IMR-90 (cell line): ENCODE measurements at regions not wholly inside any gene's neighbourhood (a gene's known extent, or its start where the extent isn't known, plus 50 kb on each side); places are given as distances from the start of the nearest gene placed in this dataset.

Source experiments
- ATAC-seq: fragments of 200-7000 bp; cut with Tn5 transposase; 2 replicates; pipeline ENCODE4 v1.9.1; 2020; ENCODE audit warnings: low read depth, mild to moderate bottlenecking, moderate library complexity
- BruUV-seq: library from RNA; stranded (reverse); fragments of 400-500 nt; replicated peaks from 2 replicates; lab custom pipeline; 2021; lab: Mats Ljungman, UMichigan
- CTCF ChIA-PET: fragments of 300-600 bp; formaldehyde crosslinking; extraction: SDS; loops from one replicate; lab custom pipeline; 2021; ENCODE audit warnings: antibody characterized with exemption; lab: Yijun Ruan, JAX
- POLR2A ChIA-PET: fragments of 300-600 bp; sonication (Branson Sonifier 250); formaldehyde crosslinking; loops from one replicate; lab custom pipeline; 2022; ENCODE audit warnings: antibody characterized with exemption; ENCODE audit not compliant: unreplicated experiment; lab: Charles Lee
- DNase-seq: peaks from one replicate; pipeline ENCODE4 v3.0.0; 2013
- H2AFZ ChIP-seq: replicated peaks from 2 replicates; pipeline ENCODE3; 2013; ENCODE audit warnings: low read length, mild to moderate bottlenecking; ENCODE audit not compliant: poor library complexity
- H2AK5ac ChIP-seq: 2 replicates; pipeline ENCODE4 v1.6.1; 2013; ENCODE audit warnings: low read depth, low read length, inconsistent platforms
- H2AK9ac ChIP-seq: replicated peaks from 2 replicates; pipeline ENCODE3; 2013; ENCODE audit warnings: mild to moderate bottlenecking, low read depth, low read length, moderate library complexity; ENCODE audit not compliant: poor library complexity
- H2BK120ac ChIP-seq: 2 replicates; pipeline ENCODE4 v1.6.1; 2013; ENCODE audit warnings: low read depth, low read length, inconsistent platforms
- H2BK15ac ChIP-seq: 3 replicates; pipeline ENCODE4 v1.6.1; 2013; ENCODE audit warnings: low read depth, low read length, inconsistent platforms
- H2BK20ac ChIP-seq: 2 replicates; pipeline ENCODE4 v1.6.1; 2013; ENCODE audit warnings: low read depth, mild to moderate bottlenecking, inconsistent platforms, low read length, moderate library complexity
- H2BK5ac ChIP-seq: 2 replicates; pipeline ENCODE4 v1.6.1; 2013; ENCODE audit warnings: mild to moderate bottlenecking, low read depth, low read length, inconsistent platforms; ENCODE audit not compliant: poor library complexity, severe bottlenecking
- H3K14ac ChIP-seq: replicated peaks from 2 replicates; pipeline ENCODE4 v1.6.1; 2013; ENCODE audit warnings: low read depth, low read length, inconsistent platforms
- H3K18ac ChIP-seq: 2 replicates; pipeline ENCODE4 v1.6.1; 2013; ENCODE audit warnings: low read depth, low read length, control low read depth
- H3K23ac ChIP-seq: 2 replicates; pipeline ENCODE4 v1.6.1; 2013; ENCODE audit warnings: low read depth, low read length, inconsistent platforms
- H3K27ac ChIP-seq: 2 replicates; pipeline ENCODE4 v1.5.1; 2013; ENCODE audit warnings: mild to moderate bottlenecking, control low read depth, low read length; ENCODE audit not compliant: insufficient read depth
- H3K27me3 ChIP-seq: 2 replicates; pipeline ENCODE4 v1.6.1; 2013; ENCODE audit warnings: low read length; ENCODE audit not compliant: control insufficient read depth, insufficient read depth
- H3K36me3 ChIP-seq: 2 replicates; pipeline ENCODE4 v1.6.1; 2013; ENCODE audit warnings: low read length, mixed read lengths; ENCODE audit not compliant: control insufficient read depth, insufficient read depth
- H3K4ac ChIP-seq: 2 replicates; pipeline ENCODE4 v1.6.1; 2013; ENCODE audit warnings: low read depth, low read length, inconsistent platforms
- H3K4me1 ChIP-seq: 2 replicates; pipeline ENCODE4 v1.6.1; 2013; ENCODE audit warnings: low read length, mixed read lengths; ENCODE audit not compliant: control insufficient read depth, insufficient read depth
- H3K4me2 ChIP-seq: 2 replicates; pipeline ENCODE4 v1.6.1; 2013; ENCODE audit warnings: low read depth, mild to moderate bottlenecking, control low read depth, low read length, moderate library complexity
- H3K4me3 ChIP-seq: 2 replicates; pipeline ENCODE4 v1.5.1; 2013; ENCODE audit warnings: low read depth, mild to moderate bottlenecking, control low read depth, low read length, moderate library complexity; ENCODE audit not compliant: insufficient read depth
- H3K56ac ChIP-seq: 2 replicates; pipeline ENCODE4 v1.6.1; 2013; ENCODE audit warnings: low read length, inconsistent platforms; ENCODE audit not compliant: insufficient read depth; ENCODE audit errors: extremely low read depth
- H3K79me1 ChIP-seq, 2 experiments: 2 replicates each; pipeline ENCODE4 v1.6.1; 2013; ENCODE audit warnings: low read length in 2 of 2, inconsistent platforms in 1 of 2, low read depth in 1 of 2
- H3K9ac ChIP-seq: 2 replicates; pipeline ENCODE4 v1.6.1; 2013; ENCODE audit warnings: low read depth, low read length, control low read depth
- H3K9me1 ChIP-seq: 2 replicates; pipeline ENCODE4 v1.6.1; 2013; ENCODE audit warnings: low read length, inconsistent platforms; ENCODE audit not compliant: insufficient read depth
- H3K9me3 ChIP-seq: 2 replicates; pipeline ENCODE4 v1.6.1; 2013; ENCODE audit warnings: low read length; ENCODE audit not compliant: control insufficient read depth, insufficient read depth
- H4K20me1 ChIP-seq: 2 replicates; pipeline ENCODE4 v1.6.1; 2013; ENCODE audit warnings: low read length, inconsistent platforms; ENCODE audit not compliant: insufficient read depth
- H4K5ac ChIP-seq: 2 replicates; pipeline ENCODE4 v1.6.1; 2013; ENCODE audit warnings: mild to moderate bottlenecking, low read depth, low read length, control low read depth
- H4K8ac ChIP-seq, 2 experiments: 2 replicates each; pipeline ENCODE4 v1.6.1; 2013; ENCODE audit warnings: low read depth in 2 of 2, low read length in 2 of 2, control low read depth in 1 of 2, inconsistent platforms in 1 of 2
- H4K91ac ChIP-seq: 2 replicates; pipeline ENCODE4 v1.6.1; 2013; ENCODE audit warnings: low read depth, low read length, inconsistent platforms; ENCODE audit not compliant: insufficient read depth
- BHLHE40 ChIP-seq: fragments of 150-350 bp; IDR thresholded peaks from 2 replicates; pipeline ENCODE4 v1.6.1; 2016; ENCODE audit warnings: mild to moderate bottlenecking, low read depth, low read length
- MAZ ChIP-seq: IDR thresholded peaks from 2 replicates; pipeline ENCODE4 v1.6.1; 2012; ENCODE audit warnings: low read depth, mild to moderate bottlenecking, low read length, improper control_type of control experiment, moderate library complexity, borderline replicate concordance
- RAD21 ChIP-seq: IDR thresholded peaks from 2 replicates; pipeline ENCODE4 v1.6.1; 2012; ENCODE audit warnings: low read length, improper control_type of control experiment
- WGBS, 2 experiments: methylation state at CpG; one replicate each; pipeline versions ENCODE4 v1.1.5 to v1.1.7; 2013; ENCODE audit warnings: missing lambda C conversion rate in 2 of 2; ENCODE audit not compliant: insufficient read length in 1 of 2; ENCODE audit errors: extremely low coverage in 2 of 2; 5-methylcytosine and 5-hydroxymethylcytosine counted together
- dilution Hi-C: fragments of 300-500 bp; cut with HindIII; formaldehyde crosslinking; loops from one replicate; pipeline ENCODE4 v1.14.3; 2018; ENCODE audit warnings: low sequenced_read_pairs; ENCODE audit not compliant: unreplicated experiment
- in situ Hi-C: fragments of 300-500 bp; cut with MboI; formaldehyde crosslinking; loops from 3 replicates; pipeline ENCODE4 v1.14.3; 2019; ENCODE audit warnings: low sequenced_read_pairs, inconsistent platforms, mixed read lengths
- intact Hi-C: fragments of 100-400 bp; cut with micrococcal nuclease; formaldehyde crosslinking; loops from 2 replicates; pipeline ENCODE4 v1.10.0; 2022
- TF ChIP-seq, protein P1 (sequence below): fragments of 150-350 bp; IDR thresholded peaks from 2 replicates; pipeline ENCODE4 v1.6.1; 2017; ENCODE audit warnings: mild to moderate bottlenecking, antibody characterized with exemption, low read length, low read depth

GRCh38 chr5:85458319-85458718, 1073.6 kb upstream of the EDIL3 start:
- Histone ChIP-seq H3K27me3 (no peaks in the 10 kb centered on the region), H2BK120ac (no peak overlapping the region), H4K8ac (no peak overlapping the region), H2AFZ (no peak overlapping the region), H4K5ac (no peak overlapping the region), H3K4me3 (no peak overlapping the region), H3K27ac (no peak overlapping the region), H2BK5ac (no peak overlapping the region), H4K91ac (no peak overlapping the region), H3K18ac (no peak overlapping the region), H3K4me2 (no peak overlapping the region), H3K9ac (no peak overlapping the region), H3K23ac (no peak overlapping the region), H3K4me1 (no peaks in the 10 kb centered on the region), H3K36me3 (no peaks in the 10 kb centered on the region), H3K14ac (no peak overlapping the region), H3K56ac (no peak overlapping the region), H2BK15ac (no peak overlapping the region), H3K9me3 (peaks cover 18% of the 10 kb centered on the region; the same call in 1 of the 2 replicates), H3K9me1 (no peaks in the 10 kb centered on the region), H3K4ac (no peak overlapping the region), H2AK5ac (no peak overlapping the region), H3K79me1 (no peaks in the 10 kb centered on the region), H2BK20ac (no peak overlapping the region), H2AK9ac (no peak overlapping the region), H4K20me1 (no peaks in the 10 kb centered on the region)
- intact Hi-C loops (no loop called here), dilution Hi-C loops (no loop called here), in situ Hi-C loops (no loop called here)
- no peak for DNase-seq
- no peak for ATAC-seq
- 20% methylated on average over 1 of the region's 2 CpGs; no CpG with 5 or more reads in 1 of the 2 experiments for WGBS, 2 experiments
- TF ChIP-seq, protein P1, sequence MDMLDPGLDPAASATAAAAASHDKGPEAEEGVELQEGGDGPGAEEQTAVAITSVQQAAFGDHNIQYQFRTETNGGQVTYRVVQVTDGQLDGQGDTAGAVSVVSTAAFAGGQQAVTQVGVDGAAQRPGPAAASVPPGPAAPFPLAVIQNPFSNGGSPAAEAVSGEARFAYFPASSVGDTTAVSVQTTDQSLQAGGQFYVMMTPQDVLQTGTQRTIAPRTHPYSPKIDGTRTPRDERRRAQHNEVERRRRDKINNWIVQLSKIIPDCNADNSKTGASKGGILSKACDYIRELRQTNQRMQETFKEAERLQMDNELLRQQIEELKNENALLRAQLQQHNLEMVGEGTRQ: no peak
- TF ChIP-seq MAZ: no peak
- TF ChIP-seq RAD21: no peak
- TF ChIP-seq BHLHE40: no peak
- BruUV-seq: no TSS peak
- ChIA-PET CTCF (no interaction called here), POLR2A (no interaction called here)
